Fibroblast of pulmonary artery (primary cell): ENCODE measurements at regions not wholly inside any gene's neighbourhood (a gene's known extent, or its start where the extent isn't known, plus 50 kb on each side); places are given as distances from the start of the nearest gene placed in this dataset.

Experiments
- DNase-seq: peaks from one replicate; pipeline ENCODE4 v3.0.0-alpha.2; 2010; ENCODE audit warnings: low read depth
- H3K4me3 ChIP-seq: replicated peaks from 2 replicates; pipeline ENCODE4 v1.5.1; 2011; ENCODE audit warnings: low read depth, mild to moderate bottlenecking, control low read depth, low read length, moderate library complexity
- TF ChIP-seq, protein P1 (sequence below): IDR thresholded peaks from 2 replicates; pipeline ENCODE4 v1.5.1; 2011; ENCODE audit warnings: mild to moderate bottlenecking, control low read depth, low read length, inconsistent platforms; ENCODE audit errors: missing control alignments

GRCh38 chr18:22056950-22057349, 112.4 kb upstream of the GATA6 start:
- TF ChIP-seq, protein P1, sequence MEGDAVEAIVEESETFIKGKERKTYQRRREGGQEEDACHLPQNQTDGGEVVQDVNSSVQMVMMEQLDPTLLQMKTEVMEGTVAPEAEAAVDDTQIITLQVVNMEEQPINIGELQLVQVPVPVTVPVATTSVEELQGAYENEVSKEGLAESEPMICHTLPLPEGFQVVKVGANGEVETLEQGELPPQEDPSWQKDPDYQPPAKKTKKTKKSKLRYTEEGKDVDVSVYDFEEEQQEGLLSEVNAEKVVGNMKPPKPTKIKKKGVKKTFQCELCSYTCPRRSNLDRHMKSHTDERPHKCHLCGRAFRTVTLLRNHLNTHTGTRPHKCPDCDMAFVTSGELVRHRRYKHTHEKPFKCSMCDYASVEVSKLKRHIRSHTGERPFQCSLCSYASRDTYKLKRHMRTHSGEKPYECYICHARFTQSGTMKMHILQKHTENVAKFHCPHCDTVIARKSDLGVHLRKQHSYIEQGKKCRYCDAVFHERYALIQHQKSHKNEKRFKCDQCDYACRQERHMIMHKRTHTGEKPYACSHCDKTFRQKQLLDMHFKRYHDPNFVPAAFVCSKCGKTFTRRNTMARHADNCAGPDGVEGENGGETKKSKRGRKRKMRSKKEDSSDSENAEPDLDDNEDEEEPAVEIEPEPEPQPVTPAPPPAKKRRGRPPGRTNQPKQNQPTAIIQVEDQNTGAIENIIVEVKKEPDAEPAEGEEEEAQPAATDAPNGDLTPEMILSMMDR, result no peak
- no peak overlapping the region for H3K4me3 ChIP-seq
- DNase-seq, result no peak

GRCh38 chr18:22057908-22058527, 111.4 kb upstream of the GATA6 start:
- no peak overlapping the region for H3K4me3 ChIP-seq
- TF ChIP-seq, protein P1, result no peak
- DNase-seq, result no peak

DNA sequence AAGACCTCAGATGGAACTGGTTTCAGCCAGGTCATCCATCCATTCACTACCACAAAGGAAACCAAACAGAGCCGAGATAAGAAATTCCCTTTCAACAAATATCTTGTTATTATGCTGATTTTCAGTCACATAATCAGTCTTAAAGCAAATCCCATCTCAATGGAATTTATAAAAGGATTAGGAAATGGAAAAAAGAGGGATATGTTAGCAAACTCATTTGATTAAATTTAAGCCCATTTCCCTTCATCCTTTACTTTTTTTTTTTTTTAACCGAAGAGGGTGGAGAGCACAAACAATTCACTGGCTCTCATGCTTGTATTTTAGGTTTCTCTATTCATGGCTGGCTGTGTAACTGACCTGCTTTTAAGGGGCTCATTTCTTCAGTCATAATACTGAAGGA, 109.0 kb upstream of the GATA6 start:
- H3K4me3 ChIP-seq, result no peak overlapping the region
- no peak for DNase-seq
- TF ChIP-seq, protein P1, result no peak

- TF ChIP-seq, protein P1, result no peak
- DNase-seq, result no peak
- H3K4me3 ChIP-seq, result no peak overlapping the region
Measured at GRCh38 chr18:22063102-22063501, 106.3 kb upstream of the GATA6 start.

- no peak overlapping the region for H3K4me3 ChIP-seq
Measured at GRCh38 chr18:22063672-22064071, 105.7 kb upstream of the GATA6 start.

GRCh38 chr18:22064581-22064980, 104.8 kb upstream of the GATA6 start:
- DNase-seq, result no peak
- TF ChIP-seq, protein P1, result no peak
- H3K4me3 ChIP-seq, result no peak overlapping the region

More at GRCh38 chr18:22063672-22064071, 105.7 kb upstream of the GATA6 start:
- no peak for DNase-seq
- TF ChIP-seq, protein P1, result no peak

GRCh38 chr18:22065311-22065710, 104.1 kb upstream of the GATA6 start:
- TF ChIP-seq, protein P1, result no peak
- no peak for DNase-seq
- H3K4me3 ChIP-seq, result no peak overlapping the region
